HG03442 (cell line): ENCODE measurements at regions not wholly inside any gene's neighbourhood (a gene's known extent, or its start where the extent isn't known, plus 50 kb on each side); places are given as distances from the start of the nearest gene placed in this dataset.
"Not testable (repeated sequence)": the region's sequence is repeated elsewhere in the genome, so short reads cannot be mapped to it uniquely, and the experiment has no call there.

Experiments used
- ATAC-seq: cut with Tn5 transposase; IDR thresholded peaks from one replicate; pipeline ENCODE4 v1.9.1; 2021; ENCODE audit warnings: mild to moderate bottlenecking, moderate library complexity; ENCODE audit not compliant: unreplicated experiment

- not testable (repeated sequence) for ATAC-seq
These were observed 3061.8 kb upstream of the TEKT4 start for GRCh38 chr2:91809391-91809790.

GRCh38 chr2:91839904-91840868, 3031.0 kb upstream of the TEKT4 start:
- ATAC-seq, result no peak

- ATAC-seq, result not testable (repeated sequence)
These were observed 3029.0 kb upstream of the TEKT4 start for GRCh38 chr2:91842264-91842663.

- not testable (repeated sequence) for ATAC-seq
These were observed 3028.3 kb upstream of the TEKT4 start for GRCh38 chr2:91842913-91843312.

GRCh38 chr2:91843723-91844450, 3027.3 kb upstream of the TEKT4 start:
- not testable (repeated sequence) for ATAC-seq

GRCh38 chr2:91844451-91844825, 3026.8 kb upstream of the TEKT4 start:
- not testable (repeated sequence) for ATAC-seq

- not testable (repeated sequence) for ATAC-seq
These were observed 3024.8 kb upstream of the TEKT4 start for GRCh38 chr2:91846388-91846787.

GRCh38 chr2:91851689-91852420, 3019.4 kb upstream of the TEKT4 start:
- ATAC-seq, result not testable (repeated sequence)

GRCh38 chr2:91856971-91857370, 3014.3 kb upstream of the TEKT4 start:
- ATAC-seq, result not testable (repeated sequence)

- not testable (repeated sequence) for ATAC-seq
These were observed 3013.5 kb upstream of the TEKT4 start for GRCh38 chr2:91857711-91858110.

GRCh38 chr2:91871716-91872115, 2999.5 kb upstream of the TEKT4 start:
- ATAC-seq, result not testable (repeated sequence)

- not testable (repeated sequence) for ATAC-seq
These were observed 2997.8 kb upstream of the TEKT4 start for GRCh38 chr2:91873416-91873815.

- ATAC-seq, result not testable (repeated sequence)
These were observed 2993.5 kb upstream of the TEKT4 start for GRCh38 chr2:91877658-91878210.

GRCh38 chr2:91895091-91895490, 2976.1 kb upstream of the TEKT4 start:
- ATAC-seq, result not testable (repeated sequence)

GRCh38 chr2:91917602-91918001, 2953.6 kb upstream of the TEKT4 start:
- ATAC-seq, result not testable (repeated sequence)
